ENCODE measurements at regions not wholly inside any gene's neighbourhood (a gene's known extent, or its start where the extent isn't known, plus 50 kb on each side); places are given as distances from the start of the nearest gene placed in this dataset.

- TF ChIP-seq EZH2 (IDR thresholded peaks at IDR 0.05; ENCODE audit: borderline replicate concordance, insufficient read depth, low read length, poor library complexity, severe bottlenecking), result no peak
- TF ChIP-seq CTCF (IDR thresholded peaks at IDR 0.05; ENCODE audit: poor library complexity, severe bottlenecking), result no peak
- TF ChIP-seq, protein P1, sequence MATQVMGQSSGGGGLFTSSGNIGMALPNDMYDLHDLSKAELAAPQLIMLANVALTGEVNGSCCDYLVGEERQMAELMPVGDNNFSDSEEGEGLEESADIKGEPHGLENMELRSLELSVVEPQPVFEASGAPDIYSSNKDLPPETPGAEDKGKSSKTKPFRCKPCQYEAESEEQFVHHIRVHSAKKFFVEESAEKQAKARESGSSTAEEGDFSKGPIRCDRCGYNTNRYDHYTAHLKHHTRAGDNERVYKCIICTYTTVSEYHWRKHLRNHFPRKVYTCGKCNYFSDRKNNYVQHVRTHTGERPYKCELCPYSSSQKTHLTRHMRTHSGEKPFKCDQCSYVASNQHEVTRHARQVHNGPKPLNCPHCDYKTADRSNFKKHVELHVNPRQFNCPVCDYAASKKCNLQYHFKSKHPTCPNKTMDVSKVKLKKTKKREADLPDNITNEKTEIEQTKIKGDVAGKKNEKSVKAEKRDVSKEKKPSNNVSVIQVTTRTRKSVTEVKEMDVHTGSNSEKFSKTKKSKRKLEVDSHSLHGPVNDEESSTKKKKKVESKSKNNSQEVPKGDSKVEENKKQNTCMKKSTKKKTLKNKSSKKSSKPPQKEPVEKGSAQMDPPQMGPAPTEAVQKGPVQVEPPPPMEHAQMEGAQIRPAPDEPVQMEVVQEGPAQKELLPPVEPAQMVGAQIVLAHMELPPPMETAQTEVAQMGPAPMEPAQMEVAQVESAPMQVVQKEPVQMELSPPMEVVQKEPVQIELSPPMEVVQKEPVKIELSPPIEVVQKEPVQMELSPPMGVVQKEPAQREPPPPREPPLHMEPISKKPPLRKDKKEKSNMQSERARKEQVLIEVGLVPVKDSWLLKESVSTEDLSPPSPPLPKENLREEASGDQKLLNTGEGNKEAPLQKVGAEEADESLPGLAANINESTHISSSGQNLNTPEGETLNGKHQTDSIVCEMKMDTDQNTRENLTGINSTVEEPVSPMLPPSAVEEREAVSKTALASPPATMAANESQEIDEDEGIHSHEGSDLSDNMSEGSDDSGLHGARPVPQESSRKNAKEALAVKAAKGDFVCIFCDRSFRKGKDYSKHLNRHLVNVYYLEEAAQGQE (IDR thresholded peaks at IDR 0.05; ENCODE audit: borderline replicate concordance), result no peak
- no peak for TF ChIP-seq TAF1 (IDR thresholded peaks at IDR 0.05; ENCODE audit: low read depth)
- TF ChIP-seq RAD21 (conservative IDR thresholded peaks at IDR 0.05), result no peak
Observed at GRCh38 chr5:26439121-26439520, 599.3 kb downstream of the CDH9 start.
